Keratinocyte (primary cell): ENCODE measurements at regions not wholly inside any gene's neighbourhood (a gene's known extent, or its start where the extent isn't known, plus 50 kb on each side); places are given as distances from the start of the nearest gene placed in this dataset.

ENCODE experiments used
- EZH2 ChIP-seq: IDR thresholded peaks from one replicate; pipeline ENCODE4 v1.6.1; 2012; ENCODE audit warnings: inconsistent platforms, mild to moderate bottlenecking, low read length, moderate library complexity
- TF ChIP-seq, protein P1 (sequence below), 3 experiments: IDR thresholded peaks in 1 of 3; conservative IDR thresholded peaks in 1 of 3; optimal IDR thresholded peaks in 1 of 3; 2 replicates in 2 of 3; 3 replicates in 1 of 3; pipeline versions ENCODE3 to v1.5.1; 2011; ENCODE audit warnings: low read length in 3 of 3, mild to moderate bottlenecking in 3 of 3, moderate library complexity in 2 of 3, control low read depth in 1 of 3, inconsistent platforms in 1 of 3; ENCODE audit not compliant: insufficient read depth in 2 of 3; ENCODE audit errors: extremely low read depth in 1 of 3

DNA sequence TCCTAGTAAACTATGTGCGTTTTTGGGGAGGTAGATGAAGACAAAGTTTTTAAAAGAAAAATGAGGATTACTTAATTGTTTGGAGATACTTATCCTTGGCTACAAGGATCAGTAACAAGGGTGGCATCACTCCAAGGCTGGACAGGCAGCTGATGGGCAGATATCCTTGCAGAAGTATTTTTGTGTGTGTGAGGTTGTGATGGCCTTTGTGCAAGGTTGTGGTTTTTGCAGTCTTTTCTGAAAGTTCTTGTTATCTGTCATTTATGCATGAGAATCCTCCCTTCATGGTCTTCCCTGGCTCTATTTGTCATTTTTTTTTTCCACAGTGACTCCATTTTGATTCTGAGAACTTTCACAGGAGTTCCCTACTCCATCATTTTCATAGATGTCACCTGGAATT lies 96.0 kb upstream of the C1GALT1C1 start:
- TF ChIP-seq, protein P1, sequence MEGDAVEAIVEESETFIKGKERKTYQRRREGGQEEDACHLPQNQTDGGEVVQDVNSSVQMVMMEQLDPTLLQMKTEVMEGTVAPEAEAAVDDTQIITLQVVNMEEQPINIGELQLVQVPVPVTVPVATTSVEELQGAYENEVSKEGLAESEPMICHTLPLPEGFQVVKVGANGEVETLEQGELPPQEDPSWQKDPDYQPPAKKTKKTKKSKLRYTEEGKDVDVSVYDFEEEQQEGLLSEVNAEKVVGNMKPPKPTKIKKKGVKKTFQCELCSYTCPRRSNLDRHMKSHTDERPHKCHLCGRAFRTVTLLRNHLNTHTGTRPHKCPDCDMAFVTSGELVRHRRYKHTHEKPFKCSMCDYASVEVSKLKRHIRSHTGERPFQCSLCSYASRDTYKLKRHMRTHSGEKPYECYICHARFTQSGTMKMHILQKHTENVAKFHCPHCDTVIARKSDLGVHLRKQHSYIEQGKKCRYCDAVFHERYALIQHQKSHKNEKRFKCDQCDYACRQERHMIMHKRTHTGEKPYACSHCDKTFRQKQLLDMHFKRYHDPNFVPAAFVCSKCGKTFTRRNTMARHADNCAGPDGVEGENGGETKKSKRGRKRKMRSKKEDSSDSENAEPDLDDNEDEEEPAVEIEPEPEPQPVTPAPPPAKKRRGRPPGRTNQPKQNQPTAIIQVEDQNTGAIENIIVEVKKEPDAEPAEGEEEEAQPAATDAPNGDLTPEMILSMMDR (optimal IDR thresholded peaks at IDR 0.05 in 1 of 3, IDR thresholded peaks at IDR 0.05 in 1 of 3, conservative IDR thresholded peaks at IDR 0.05 in 1 of 3; ENCODE audit: extremely low read depth in 1 of 3, insufficient read depth in 2 of 3, low read length in 3 of 3), result no peak
- TF ChIP-seq EZH2, result no peak
